ENCODE measurements at regions not wholly inside any gene's neighbourhood (a gene's known extent, or its start where the extent isn't known, plus 50 kb on each side); places are given as distances from the start of the nearest gene placed in this dataset.
"Not testable (repeated sequence)": the region's sequence is repeated elsewhere in the genome, so short reads cannot be mapped to it uniquely, and the experiment has no call there.

DNA sequence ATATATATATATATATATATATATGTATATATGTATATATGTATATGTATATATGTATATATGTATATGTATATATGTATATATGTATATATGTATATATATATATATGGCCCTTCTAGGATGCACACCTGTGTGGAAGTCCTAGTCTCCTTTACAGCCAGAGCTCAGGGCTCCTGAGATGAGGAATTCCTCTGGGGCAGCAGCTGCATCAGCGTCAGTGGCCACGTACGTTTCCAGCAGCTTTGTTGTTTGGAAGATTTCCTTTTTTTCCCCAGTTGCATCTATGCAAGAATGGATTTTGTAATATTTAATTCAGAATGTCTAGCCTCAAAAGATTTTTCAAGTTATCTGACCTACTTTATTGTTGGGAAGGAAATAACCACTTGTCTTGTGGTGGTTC lies 68.6 kb downstream of the TNFAIP2 start:
- Histone ChIP-seq H3K79me1 (ENCODE audit: low read length) (no peaks in the 10 kb centered on the region), H2BK120ac (ENCODE audit: low read depth, low read length) (no peak overlapping the region), H4K5ac (ENCODE audit: low read length) (no peak overlapping the region), H2BK5ac (ENCODE audit: low read length) (no peak overlapping the region), H3K56ac (ENCODE audit: low read length) (no peak overlapping the region), H3K27ac (ENCODE audit: low read depth, low read length) (no peak overlapping the region), H3K18ac (ENCODE audit: low read length) (no peak overlapping the region), H3K23ac (ENCODE audit: low read length) (no peak overlapping the region), H3K36me3 (ENCODE audit: control insufficient read depth, insufficient read depth, low read length) (no peaks in the 10 kb centered on the region), H3K79me2 (ENCODE audit: control insufficient read depth, insufficient read depth, low read length) (no peaks in the 10 kb centered on the region), H2BK15ac (replicated peaks; ENCODE audit: low read depth) (no peak overlapping the region), H3K4me2 (ENCODE audit: low read length) (no peak overlapping the region), H3K9ac (ENCODE audit: low read length) (no peak overlapping the region), H4K8ac (ENCODE audit: low read depth, low read length) (no peak overlapping the region), H3K27me3 (ENCODE audit: insufficient read depth, low read length, poor library complexity) (no peaks in the 10 kb centered on the region), H2AK5ac (ENCODE audit: low read length) (no peak overlapping the region), H3K4me3 (ENCODE audit: low read length) (no peak overlapping the region), H3K4me1 (ENCODE audit: control insufficient read depth, low read depth, low read length) (peaks cover 2% of the 10 kb centered on the region), H3K4ac (ENCODE audit: low read depth, low read length) (no peak overlapping the region)
- DNase-seq: no peak
- WGBS (ENCODE audit: extremely low coverage, insufficient coverage, low lambda C conversion rate): no CpG with 5 or more reads among the region's 3 CpGs

DNA sequence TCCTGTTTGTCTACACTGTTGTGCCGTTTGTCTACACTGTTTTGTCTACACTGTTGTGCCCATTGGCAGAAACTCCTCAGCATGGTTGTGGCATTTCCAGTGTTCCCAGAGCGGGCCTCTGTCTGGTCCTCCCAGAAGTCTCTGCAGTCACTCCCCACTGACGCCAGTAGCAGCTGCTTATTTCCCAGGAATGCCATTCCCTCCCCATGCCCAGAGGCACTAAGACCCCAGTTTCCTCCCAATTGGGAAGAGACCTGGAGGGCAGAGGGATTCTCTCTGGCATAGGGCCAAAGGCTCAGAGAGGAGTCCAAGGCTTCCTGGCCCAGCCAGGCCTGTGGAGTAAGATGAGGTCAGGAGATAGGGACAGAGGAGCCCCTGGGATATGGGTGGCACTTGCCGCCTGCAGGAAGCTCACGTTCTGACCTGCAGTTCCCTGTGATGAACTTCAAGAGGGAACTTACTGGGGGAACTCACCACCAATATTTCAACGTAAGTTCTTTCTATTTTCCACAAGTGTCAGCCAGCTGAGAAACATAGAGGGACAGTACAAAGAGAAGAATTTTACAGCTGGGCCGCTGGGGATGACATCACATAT lies 69.1 kb downstream of the TNFAIP2 start:
- Histone ChIP-seq H2BK120ac (ENCODE audit: low read depth, low read length) (no peak overlapping the region), H3K56ac (ENCODE audit: low read length) (no peak overlapping the region), H3K4me3 (ENCODE audit: low read length) (no peak overlapping the region), H3K4ac (ENCODE audit: low read depth, low read length) (no peak overlapping the region), H2AK5ac (ENCODE audit: low read length) (no peak overlapping the region), H3K79me1 (ENCODE audit: low read length) (no peaks in the 10 kb centered on the region), H4K8ac (ENCODE audit: low read depth, low read length) (no peak overlapping the region), H3K9ac (ENCODE audit: low read length) (no peak overlapping the region), H3K4me1 (ENCODE audit: control insufficient read depth, low read depth, low read length) (peaks cover 2% of the 10 kb centered on the region), H3K79me2 (ENCODE audit: control insufficient read depth, insufficient read depth, low read length) (no peaks in the 10 kb centered on the region), H2BK15ac (replicated peaks; ENCODE audit: low read depth) (no peak overlapping the region), H2BK5ac (ENCODE audit: low read length) (no peak overlapping the region), H4K5ac (ENCODE audit: low read length) (no peak overlapping the region), H3K23ac (ENCODE audit: low read length) (no peak overlapping the region), H3K18ac (ENCODE audit: low read length) (no peak overlapping the region), H3K27ac (ENCODE audit: low read depth, low read length) (no peak overlapping the region), H3K36me3 (ENCODE audit: control insufficient read depth, insufficient read depth, low read length) (no peaks in the 10 kb centered on the region), H3K4me2 (ENCODE audit: low read length) (no peak overlapping the region), H3K27me3 (ENCODE audit: insufficient read depth, low read length, poor library complexity) (no peaks in the 10 kb centered on the region)
- WGBS (ENCODE audit: extremely low coverage, insufficient coverage, low lambda C conversion rate): no CpG with 5 or more reads among the region's 7 CpGs
- no peak for DNase-seq

DNA sequence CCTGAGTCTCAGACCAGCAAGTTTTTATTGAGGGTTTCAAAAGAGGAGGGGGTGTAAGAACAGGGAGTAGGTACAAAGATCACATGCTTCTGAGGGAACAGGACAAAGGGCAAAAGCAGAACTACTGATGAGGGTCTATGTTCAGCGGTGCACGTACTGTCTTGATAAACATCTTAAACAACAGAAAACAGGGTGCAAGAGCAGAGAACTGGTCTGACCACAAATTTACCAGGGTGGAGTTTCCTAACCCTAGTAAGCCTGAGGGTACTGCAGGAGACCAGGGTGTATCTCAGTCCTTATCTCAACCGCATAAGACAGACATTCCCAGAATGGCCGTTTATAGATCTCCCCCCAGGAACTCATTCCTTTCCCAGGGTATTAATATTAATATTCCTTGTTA lies 69.6 kb downstream of the TNFAIP2 start:
- H3K4me2 ChIP-seq (ENCODE audit: low read length); H2AK5ac ChIP-seq (ENCODE audit: low read length); DNase-seq; H3K36me3 ChIP-seq (ENCODE audit: control insufficient read depth, insufficient read depth, low read length); H3K4ac ChIP-seq (ENCODE audit: low read depth, low read length); H3K9ac ChIP-seq (ENCODE audit: low read length); H2BK5ac ChIP-seq (ENCODE audit: low read length); H3K56ac ChIP-seq (ENCODE audit: low read length); H3K79me2 ChIP-seq (ENCODE audit: control insufficient read depth, insufficient read depth, low read length); H3K27me3 ChIP-seq (ENCODE audit: insufficient read depth, low read length, poor library complexity); H3K4me1 ChIP-seq (ENCODE audit: control insufficient read depth, low read depth, low read length); H2BK15ac ChIP-seq (replicated peaks; ENCODE audit: low read depth); H3K79me1 ChIP-seq (ENCODE audit: low read length); H2BK120ac ChIP-seq (ENCODE audit: low read depth, low read length); H4K5ac ChIP-seq (ENCODE audit: low read length); H3K4me3 ChIP-seq (ENCODE audit: low read length); H3K18ac ChIP-seq (ENCODE audit: low read length); H3K27ac ChIP-seq (ENCODE audit: low read depth, low read length); H4K8ac ChIP-seq (ENCODE audit: low read depth, low read length); H3K23ac ChIP-seq (ENCODE audit: low read length): not testable (repeated sequence)
- no CpG with 5 or more reads among the region's 4 CpGs for WGBS (ENCODE audit: extremely low coverage, insufficient coverage, low lambda C conversion rate)

GRCh38 chr14:103193491-103193890 lies 70.2 kb downstream of the TNFAIP2 start:
- not testable (repeated sequence) for H4K5ac ChIP-seq (ENCODE audit: low read length); H2AK5ac ChIP-seq (ENCODE audit: low read length); H3K4ac ChIP-seq (ENCODE audit: low read depth, low read length); H4K8ac ChIP-seq (ENCODE audit: low read depth, low read length); H2BK15ac ChIP-seq (replicated peaks; ENCODE audit: low read depth); H3K9ac ChIP-seq (ENCODE audit: low read length); H3K27ac ChIP-seq (ENCODE audit: low read depth, low read length); H3K4me1 ChIP-seq (ENCODE audit: control insufficient read depth, low read depth, low read length); H3K56ac ChIP-seq (ENCODE audit: low read length); H3K18ac ChIP-seq (ENCODE audit: low read length); H3K79me2 ChIP-seq (ENCODE audit: control insufficient read depth, insufficient read depth, low read length); H3K27me3 ChIP-seq (ENCODE audit: insufficient read depth, low read length, poor library complexity); H2BK5ac ChIP-seq (ENCODE audit: low read length); H2BK120ac ChIP-seq (ENCODE audit: low read depth, low read length); H3K4me2 ChIP-seq (ENCODE audit: low read length); H3K36me3 ChIP-seq (ENCODE audit: control insufficient read depth, insufficient read depth, low read length); DNase-seq; H3K23ac ChIP-seq (ENCODE audit: low read length); H3K4me3 ChIP-seq (ENCODE audit: low read length); H3K79me1 ChIP-seq (ENCODE audit: low read length)
- WGBS (ENCODE audit: extremely low coverage, insufficient coverage, low lambda C conversion rate): no CpG with 5 or more reads among the region's 10 CpGs

- Histone ChIP-seq H4K8ac (ENCODE audit: low read depth, low read length) (no peak overlapping the region), H3K79me1 (ENCODE audit: low read length) (no peaks in the 10 kb centered on the region), H3K4ac (ENCODE audit: low read depth, low read length) (no peak overlapping the region), H3K4me1 (ENCODE audit: control insufficient read depth, low read depth, low read length) (no peaks in the 10 kb centered on the region), H4K5ac (ENCODE audit: low read length) (no peak overlapping the region), H3K79me2 (ENCODE audit: control insufficient read depth, insufficient read depth, low read length) (no peaks in the 10 kb centered on the region), H2BK120ac (ENCODE audit: low read depth, low read length) (no peak overlapping the region), H3K9ac (ENCODE audit: low read length) (no peak overlapping the region), H3K18ac (ENCODE audit: low read length) (no peak overlapping the region), H3K56ac (ENCODE audit: low read length) (no peak overlapping the region), H2BK15ac (replicated peaks; ENCODE audit: low read depth) (no peak overlapping the region), H3K27me3 (ENCODE audit: insufficient read depth, low read length, poor library complexity) (no peaks in the 10 kb centered on the region), H3K36me3 (ENCODE audit: control insufficient read depth, insufficient read depth, low read length) (no peaks in the 10 kb centered on the region), H3K27ac (ENCODE audit: low read depth, low read length) (no peak overlapping the region), H2BK5ac (ENCODE audit: low read length) (no peak overlapping the region), H3K4me2 (ENCODE audit: low read length) (no peak overlapping the region), H2AK5ac (ENCODE audit: low read length) (no peak overlapping the region), H3K4me3 (ENCODE audit: low read length) (no peak overlapping the region), H3K23ac (ENCODE audit: low read length) (no peak overlapping the region)
- no CpG with 5 or more reads among the region's 16 CpGs for WGBS (ENCODE audit: extremely low coverage, insufficient coverage, low lambda C conversion rate)
- no peak for DNase-seq
Observed at GRCh38 chr14:103194256-103195045, 71.2 kb downstream of the TNFAIP2 start.
